IPS-NIHi7 (cell line): ENCODE measurements at regions not wholly inside any gene's neighbourhood (a gene's known extent, or its start where the extent isn't known, plus 50 kb on each side); places are given as distances from the start of the nearest gene placed in this dataset.

ENCODE experiments used
- DNase-seq: peaks from one replicate; pipeline ENCODE4 v3.0.0; 2012; ENCODE audit warnings: mixed read lengths; ENCODE audit errors: extremely low spot score

- DNase-seq = no peak
These were observed 97.4 kb upstream of the LHCGR start for GRCh38 chr2:48852938-48853337.

GRCh38 chr2:48851161-48851560 is 95.6 kb upstream of the LHCGR start:
- DNase-seq = no peak

- no peak for DNase-seq
These were observed 94.2 kb upstream of the LHCGR start for GRCh38 chr2:48849770-48850169.

GRCh38 chr2:48845684-48846083 is 90.2 kb upstream of the LHCGR start:
- no peak for DNase-seq

GRCh38 chr2:48844417-48845155 is 89.1 kb upstream of the LHCGR start:
- DNase-seq = no peak

GRCh38 chr2:48841126-48841525 is 85.6 kb upstream of the LHCGR start:
- no peak for DNase-seq

GRCh38 chr2:48838029-48838428 is 82.5 kb upstream of the LHCGR start:
- DNase-seq = no peak

- DNase-seq = no peak
These were observed 74.0 kb upstream of the LHCGR start for GRCh38 chr2:48829569-48829968.

- no peak for DNase-seq
These were observed 73.5 kb upstream of the LHCGR start for GRCh38 chr2:48829036-48829435.

- no peak for DNase-seq
These were observed 71.5 kb upstream of the LHCGR start for GRCh38 chr2:48826986-48827385.

GRCh38 chr2:48824116-48824515 is 68.6 kb upstream of the LHCGR start:
- DNase-seq = no peak

- DNase-seq = no peak
These were observed 63.7 kb upstream of the LHCGR start for GRCh38 chr2:48819206-48819735.

GRCh38 chr2:48817355-48817754 is 61.8 kb upstream of the LHCGR start:
- DNase-seq = no peak

- DNase-seq = no peak
These were observed 56.9 kb upstream of the LHCGR start for GRCh38 chr2:48812416-48812815.

GRCh38 chr2:48808311-48808710 is 52.8 kb upstream of the LHCGR start:
- no peak for DNase-seq
